H9 (cell line): ENCODE measurements at regions not wholly inside any gene's neighbourhood (a gene's known extent, or its start where the extent isn't known, plus 50 kb on each side); places are given as distances from the start of the nearest gene placed in this dataset.

Source experiments
- DNase-seq: peaks from one replicate; pipeline ENCODE4 v3.0.0-alpha.2; 2017
- H2AFZ ChIP-seq: one replicate; pipeline ENCODE4 v1.6.1; 2013; ENCODE audit warnings: mild to moderate bottlenecking, low read length, control low read depth, moderate library complexity
- H2AK5ac ChIP-seq: 2 replicates; pipeline ENCODE4 v1.6.1; 2013; ENCODE audit warnings: low read length, control low read depth, mixed read lengths; ENCODE audit not compliant: insufficient read length
- H2BK120ac ChIP-seq: one replicate; pipeline ENCODE4 v1.6.1; 2013; ENCODE audit warnings: low read depth, mild to moderate bottlenecking, low read length, control low read depth, inconsistent platforms; ENCODE audit not compliant: poor library complexity, severe bottlenecking
- H2BK12ac ChIP-seq: 2 replicates; pipeline ENCODE4 v1.6.1; 2013; ENCODE audit warnings: low read length, control low read depth, mixed read lengths, low read depth; ENCODE audit not compliant: insufficient read length
- H2BK15ac ChIP-seq: 2 replicates; pipeline ENCODE4 v1.6.1; 2013; ENCODE audit warnings: low read depth, low read length, control low read depth
- H2BK20ac ChIP-seq: one replicate; pipeline ENCODE4 v1.6.1; 2013; ENCODE audit warnings: low read depth, mild to moderate bottlenecking, low read length, control low read depth, inconsistent platforms; ENCODE audit not compliant: poor library complexity, severe bottlenecking
- H2BK5ac ChIP-seq: 2 replicates; pipeline ENCODE4 v1.6.1; 2013; ENCODE audit warnings: low read length, control low read depth, mixed read lengths; ENCODE audit not compliant: insufficient read length
- H3K14ac ChIP-seq: 2 replicates; pipeline ENCODE4 v1.6.1; 2013; ENCODE audit warnings: low read length, control low read depth; ENCODE audit not compliant: insufficient read depth
- H3K18ac ChIP-seq: 2 replicates; pipeline ENCODE4 v1.6.1; 2013; ENCODE audit warnings: low read depth, mild to moderate bottlenecking, mixed read lengths, low read length, control low read depth; ENCODE audit not compliant: insufficient read length
- H3K23ac ChIP-seq: 2 replicates; pipeline ENCODE4 v1.6.1; 2013; ENCODE audit warnings: low read length, control low read depth, mixed read lengths, low read depth; ENCODE audit not compliant: insufficient read length
- H3K23me2 ChIP-seq: 2 replicates; pipeline ENCODE4 v1.6.1; 2013; ENCODE audit warnings: low read depth, mild to moderate bottlenecking, mixed read lengths, low read length, control low read depth; ENCODE audit not compliant: insufficient read length, poor library complexity, severe bottlenecking
- H3K27ac ChIP-seq: 2 replicates; pipeline ENCODE4 v1.5.1; 2013; ENCODE audit warnings: low read length, control low read depth, mixed read lengths, low read depth; ENCODE audit not compliant: insufficient read length
- H3K27me3 ChIP-seq: 2 replicates; pipeline ENCODE4 v1.6.1; 2013; ENCODE audit warnings: low read length, control low read depth, inconsistent platforms; ENCODE audit not compliant: insufficient read depth
- H3K4ac ChIP-seq: 2 replicates; pipeline ENCODE4 v1.6.1; 2013; ENCODE audit warnings: low read depth, mild to moderate bottlenecking, control low read depth, inconsistent platforms, low read length, moderate library complexity
- H3K4me1 ChIP-seq: 2 replicates; pipeline ENCODE4 v1.6.1; 2013; ENCODE audit warnings: low read length, control low read depth, inconsistent platforms; ENCODE audit not compliant: insufficient read depth
- H3K4me2 ChIP-seq: 2 replicates; pipeline ENCODE4 v1.6.1; 2013; ENCODE audit warnings: low read length, control low read depth, mixed read lengths; ENCODE audit not compliant: insufficient read length, insufficient read depth
- H3K56ac ChIP-seq: 2 replicates; pipeline ENCODE4 v1.6.1; 2013; ENCODE audit warnings: low read depth, mild to moderate bottlenecking, mixed read lengths, low read length, control low read depth; ENCODE audit not compliant: insufficient read length
- H3K79me1 ChIP-seq: 2 replicates; pipeline ENCODE4 v1.6.1; 2013; ENCODE audit warnings: low read depth, mild to moderate bottlenecking, moderate library complexity, low read length, control low read depth, inconsistent platforms; ENCODE audit not compliant: insufficient read depth, poor library complexity, severe bottlenecking
- H3K79me2 ChIP-seq: 2 replicates; pipeline ENCODE4 v1.6.1; 2013; ENCODE audit warnings: low read length, control low read depth, inconsistent platforms; ENCODE audit not compliant: insufficient read depth
- H3K9ac ChIP-seq: 2 replicates; pipeline ENCODE4 v1.6.1; 2013; ENCODE audit warnings: low read length, control low read depth, mixed read lengths; ENCODE audit not compliant: insufficient read length; ENCODE audit errors: extremely low read depth
- H3K9me3 ChIP-seq: one replicate; pipeline ENCODE4 v1.6.1; 2013; ENCODE audit warnings: low read depth, low read length, inconsistent platforms; ENCODE audit not compliant: control insufficient read depth
- H3T11ph ChIP-seq: one replicate; pipeline ENCODE4 v1.6.1; 2013; ENCODE audit warnings: mild to moderate bottlenecking, low read length, control low read depth, inconsistent platforms
- H4K20me1 ChIP-seq: one replicate; pipeline ENCODE4 v1.6.1; 2013; ENCODE audit not compliant: control insufficient read depth, insufficient read length, insufficient read depth
- H4K5ac ChIP-seq: 2 replicates; pipeline ENCODE4 v1.6.1; 2013; ENCODE audit warnings: low read depth, mild to moderate bottlenecking, mixed read lengths, low read length, control low read depth; ENCODE audit not compliant: insufficient read length
- H4K8ac ChIP-seq: replicated peaks from 2 replicates; pipeline ENCODE4 v1.6.1; 2013; ENCODE audit warnings: low read length, control low read depth, mixed read lengths, low read depth; ENCODE audit not compliant: insufficient read length
- H4K91ac ChIP-seq: 2 replicates; pipeline ENCODE4 v1.6.1; 2013; ENCODE audit warnings: low read depth, mild to moderate bottlenecking, moderate library complexity, mixed read lengths, low read length, control low read depth; ENCODE audit not compliant: insufficient read length
- H3K27ac Mint-ChIP-seq, 3 experiments: 2 replicates in 2 of 3; 3 replicates in 1 of 3; pipeline ENCODE4 v1.8.0; 2020 to 2021; ENCODE audit warnings: mixed read lengths in 3 of 3, mild to moderate bottlenecking in 1 of 3, moderate library complexity in 1 of 3
- H3K27me3 Mint-ChIP-seq: 2 replicates; pipeline ENCODE4 v1.8.0; 2021; ENCODE audit warnings: low read depth, mild to moderate bottlenecking, moderate library complexity, mixed read lengths
- H3K36me3 Mint-ChIP-seq, 3 experiments: 2 replicates in 2 of 3; 3 replicates in 1 of 3; pipeline ENCODE4 v1.8.0; 2020 to 2021; ENCODE audit warnings: low read depth in 3 of 3, mixed read lengths in 3 of 3; ENCODE audit not compliant: insufficient read depth in 1 of 3
- H3K4me1 Mint-ChIP-seq, 2 experiments: 2 replicates each; pipeline ENCODE4 v1.8.0; 2020; ENCODE audit warnings: mixed read lengths in 2 of 2
- H3K4me3 Mint-ChIP-seq, 2 experiments: 2 replicates in 1 of 2; 3 replicates in 1 of 2; pipeline ENCODE4 v1.8.0; 2020 to 2021; ENCODE audit warnings: mild to moderate bottlenecking in 2 of 2, mixed read lengths in 2 of 2, moderate library complexity in 1 of 2
- H3K9me3 Mint-ChIP-seq, 2 experiments: 2 replicates in 1 of 2; 3 replicates in 1 of 2; pipeline ENCODE4 v1.8.0; 2020; ENCODE audit warnings: mild to moderate bottlenecking in 2 of 2, mixed read lengths in 2 of 2, moderate library complexity in 1 of 2
- WGBS: extraction: QIAGEN DNeasy Blood & Tissue Kit; methylation state at CpG from one replicate; pipeline ENCODE4 v1.1.7; 2013; ENCODE audit warnings: missing lambda C conversion rate, low lambda C conversion rate, mixed read lengths; ENCODE audit not compliant: insufficient read length; ENCODE audit errors: extremely low coverage; 5-methylcytosine and 5-hydroxymethylcytosine counted together
- TF ChIP-seq, protein P1 (sequence below): fragments of 200-600 bp; sonication (generic); conservative IDR thresholded peaks from 3 replicates; pipeline ENCODE4 v1.8.0; 2021; ENCODE audit warnings: antibody characterized with exemption, mild to moderate bottlenecking

GRCh38 chr7:68805159-68805558 lies 793.1 kb upstream of the AUTS2 start:
- H2BK20ac ChIP-seq: no peak overlapping the region
- H3K23me2 ChIP-seq: no peaks in the 10 kb centered on the region
- no peaks in the 10 kb centered on the region for H3K9me3 ChIP-seq
- H4K91ac ChIP-seq: no peak overlapping the region
- Mint-ChIP-seq H3K27me3 (peaks cover 2% of the 10 kb centered on the region), H3K9me3 (no peaks in the 10 kb centered on the region; a peak in 1 of 5 replicates), H3K4me3 (no peak overlapping the region), H3K36me3 (peaks cover 0 to 2% (median 0%) of the 10 kb centered on the region in 3 experiments; a peak in 2 of 7 replicates), H3K4me1 (peaks cover 0 to 4% of the 10 kb centered on the region in 2 experiments; a peak in 1 of 4 replicates), H3K27ac (no peak overlapping the region)
- H3T11ph ChIP-seq: no peak overlapping the region
- DNase-seq: no peak
- no peaks in the 10 kb centered on the region for H3K79me1 ChIP-seq
- no peak overlapping the region for H3K9ac ChIP-seq
- no peak overlapping the region for H2BK12ac ChIP-seq
- no peak overlapping the region for H3K56ac ChIP-seq
- H3K27ac ChIP-seq: no peak overlapping the region
- no peak overlapping the region for H3K14ac ChIP-seq
- H3K4ac ChIP-seq: no peak overlapping the region
- no peak overlapping the region for H4K5ac ChIP-seq
- no peak overlapping the region for H2AK5ac ChIP-seq
- WGBS: no CpG with 5 or more reads among the region's 5 CpGs
- no peaks in the 10 kb centered on the region for H3K79me2 ChIP-seq
- no peak overlapping the region for H2AFZ ChIP-seq
- TF ChIP-seq, protein P1, sequence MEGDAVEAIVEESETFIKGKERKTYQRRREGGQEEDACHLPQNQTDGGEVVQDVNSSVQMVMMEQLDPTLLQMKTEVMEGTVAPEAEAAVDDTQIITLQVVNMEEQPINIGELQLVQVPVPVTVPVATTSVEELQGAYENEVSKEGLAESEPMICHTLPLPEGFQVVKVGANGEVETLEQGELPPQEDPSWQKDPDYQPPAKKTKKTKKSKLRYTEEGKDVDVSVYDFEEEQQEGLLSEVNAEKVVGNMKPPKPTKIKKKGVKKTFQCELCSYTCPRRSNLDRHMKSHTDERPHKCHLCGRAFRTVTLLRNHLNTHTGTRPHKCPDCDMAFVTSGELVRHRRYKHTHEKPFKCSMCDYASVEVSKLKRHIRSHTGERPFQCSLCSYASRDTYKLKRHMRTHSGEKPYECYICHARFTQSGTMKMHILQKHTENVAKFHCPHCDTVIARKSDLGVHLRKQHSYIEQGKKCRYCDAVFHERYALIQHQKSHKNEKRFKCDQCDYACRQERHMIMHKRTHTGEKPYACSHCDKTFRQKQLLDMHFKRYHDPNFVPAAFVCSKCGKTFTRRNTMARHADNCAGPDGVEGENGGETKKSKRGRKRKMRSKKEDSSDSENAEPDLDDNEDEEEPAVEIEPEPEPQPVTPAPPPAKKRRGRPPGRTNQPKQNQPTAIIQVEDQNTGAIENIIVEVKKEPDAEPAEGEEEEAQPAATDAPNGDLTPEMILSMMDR: no peak
- no peak overlapping the region for H3K18ac ChIP-seq
- H3K23ac ChIP-seq: no peak overlapping the region
- no peaks in the 10 kb centered on the region for H4K20me1 ChIP-seq
- H2BK5ac ChIP-seq: no peak overlapping the region
- no peak overlapping the region for H3K4me2 ChIP-seq
- H2BK15ac ChIP-seq: no peak overlapping the region
- H4K8ac ChIP-seq: no peak overlapping the region
- H3K4me1 ChIP-seq: no peaks in the 10 kb centered on the region
- no peak overlapping the region for H2BK120ac ChIP-seq
- H3K27me3 ChIP-seq: no peaks in the 10 kb centered on the region
